HEK293T (cell line): ENCODE measurements at regions not wholly inside any gene's neighbourhood (a gene's known extent, or its start where the extent isn't known, plus 50 kb on each side); places are given as distances from the start of the nearest gene placed in this dataset.

Experiments used
- CTCF ChIA-PET: fragments of 350-600 bp; formaldehyde crosslinking; extraction: SDS; loops from one replicate; lab custom pipeline; 2021; ENCODE audit warnings: antibody characterized with exemption, inconsistent platforms; lab: Yijun Ruan, JAX
- POLR2A ChIA-PET: fragments of 350-600 bp; formaldehyde crosslinking; extraction: SDS; loops from one replicate; lab custom pipeline; 2020; ENCODE audit warnings: antibody characterized with exemption, inconsistent platforms; lab: Yijun Ruan, JAX
- DNase-seq: peaks from one replicate; pipeline ENCODE4 v3.0.0; 2012; ENCODE audit warnings: mixed read lengths; ENCODE audit errors: extremely low spot score
- ARNT ChIP-seq: fragments of 450-650 bp; IDR thresholded peaks from 2 replicates; pipeline ENCODE4 v1.6.1; 2017; ENCODE audit warnings: mild to moderate bottlenecking
- BHLHE40 ChIP-seq: fragments of 450-650 bp; IDR thresholded peaks from 2 replicates; pipeline ENCODE4 v1.6.1; 2016; ENCODE audit warnings: mild to moderate bottlenecking, moderate library complexity, borderline replicate concordance
- CTBP1 ChIP-seq: fragments of 450-650 bp; IDR thresholded peaks from 2 replicates; pipeline ENCODE4 v1.6.1; 2016; ENCODE audit warnings: borderline replicate concordance
- ELF4 ChIP-seq: fragments of 450-650 bp; IDR thresholded peaks from 2 replicates; pipeline ENCODE4 v1.6.1; 2017; ENCODE audit warnings: antibody characterized with exemption
- FOXA1 ChIP-seq: fragments of 450-650 bp; IDR thresholded peaks from 2 replicates; pipeline ENCODE4 v1.6.1; 2016; ENCODE audit warnings: mild to moderate bottlenecking
- FOXK2 ChIP-seq: fragments of 450-650 bp; IDR thresholded peaks from 2 replicates; pipeline ENCODE4 v1.6.1; 2016; ENCODE audit warnings: mild to moderate bottlenecking
- FOXM1 ChIP-seq: fragments of 450-650 bp; IDR thresholded peaks from 2 replicates; pipeline ENCODE4 v1.6.1; 2017; ENCODE audit warnings: mild to moderate bottlenecking, borderline replicate concordance
- HDGF ChIP-seq: fragments of 450-650 bp; IDR thresholded peaks from 2 replicates; pipeline ENCODE4 v1.6.1; 2017; ENCODE audit warnings: antibody characterized with exemption, borderline replicate concordance
- L3MBTL2 ChIP-seq: fragments of 450-650 bp; conservative IDR thresholded peaks from 2 replicates; pipeline ENCODE4 v1.6.1; 2016; ENCODE audit warnings: mild to moderate bottlenecking
- LEF1 ChIP-seq: fragments of 450-650 bp; IDR thresholded peaks from 2 replicates; pipeline ENCODE4 v1.6.1; 2017; ENCODE audit warnings: mild to moderate bottlenecking, borderline replicate concordance
- NFRKB ChIP-seq: fragments of 450-650 bp; IDR thresholded peaks from 2 replicates; pipeline ENCODE4 v1.6.1; 2016; ENCODE audit warnings: mild to moderate bottlenecking, moderate library complexity
- PKNOX1 ChIP-seq: fragments of 450-650 bp; IDR thresholded peaks from 2 replicates; pipeline ENCODE4 v1.6.1; 2016
- SP1 ChIP-seq: fragments of 450-650 bp; IDR thresholded peaks from 2 replicates; pipeline ENCODE4 v1.6.1; 2017
- SUZ12 ChIP-seq: fragments of 450-650 bp; IDR thresholded peaks from 2 replicates; pipeline ENCODE4 v1.6.1; 2016; ENCODE audit warnings: mild to moderate bottlenecking
- TARDBP ChIP-seq: fragments of 450-650 bp; IDR thresholded peaks from 2 replicates; pipeline ENCODE4 v1.6.1; 2016
- ZNF384 ChIP-seq: fragments of 450-650 bp; IDR thresholded peaks from 2 replicates; pipeline ENCODE4 v1.6.1; 2016

DNA sequence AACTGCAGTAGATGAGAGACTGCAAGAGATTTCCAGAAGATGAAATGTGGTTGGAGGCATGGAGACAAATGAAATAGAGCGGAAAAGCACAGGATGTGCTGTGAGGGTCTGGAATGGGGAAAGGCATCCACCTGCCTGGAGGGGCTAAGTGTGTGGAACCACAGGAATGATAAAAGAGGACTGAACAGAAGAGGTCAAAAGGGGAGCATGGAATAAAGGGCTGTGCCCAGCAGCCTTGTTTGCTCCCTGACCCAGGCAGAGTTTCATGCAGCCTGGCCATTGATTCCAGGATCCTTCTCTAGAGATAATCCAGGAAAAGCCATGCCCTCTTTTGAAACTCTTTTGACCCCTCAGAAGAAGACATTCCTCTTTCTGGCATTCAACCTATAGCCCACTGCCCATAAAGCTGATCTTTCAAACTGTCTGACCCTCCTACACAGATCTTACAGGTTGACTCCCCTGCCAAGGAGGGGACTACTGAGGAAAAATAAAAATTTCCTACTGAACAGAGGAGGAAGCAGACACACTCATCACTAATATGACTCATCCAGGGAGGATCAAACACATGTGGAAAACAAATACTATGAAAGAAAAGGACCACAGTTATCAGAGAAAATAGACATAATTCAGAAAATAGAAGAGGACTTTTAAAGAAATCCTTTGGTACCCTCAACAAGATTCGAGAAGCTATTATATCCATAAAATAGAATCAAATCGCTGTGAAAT is 273.5 kb upstream of the PCSK5 start:
- no peak for DNase-seq
- ChIA-PET POLR2A (no interaction called here), CTCF (no interaction called here)
- TF ChIP-seq TARDBP = no peak
- no peak for TF ChIP-seq NFRKB
- no peak for TF ChIP-seq SUZ12
- TF ChIP-seq BHLHE40 = no peak
- no peak for TF ChIP-seq L3MBTL2

- CTCF ChIA-PET = no interaction called here
- DNase-seq = no peak
- POLR2A ChIA-PET = no interaction called here
- no peak for TF ChIP-seq FOXK2
- TF ChIP-seq SP1 = no peak
- no peak for TF ChIP-seq SUZ12
- TF ChIP-seq L3MBTL2 = no peak
- TF ChIP-seq NFRKB = no peak
- no peak for TF ChIP-seq ARNT
- no peak for TF ChIP-seq ZNF384
- TF ChIP-seq FOXM1 = no peak
- no peak for TF ChIP-seq CTBP1
- no peak for TF ChIP-seq TARDBP
- TF ChIP-seq PKNOX1 = no peak
- TF ChIP-seq HDGF = no peak
- TF ChIP-seq FOXA1 = no peak
- TF ChIP-seq LEF1 = no peak
- TF ChIP-seq BHLHE40 = no peak
- no peak for TF ChIP-seq ELF4
These were observed 267.0 kb upstream of the PCSK5 start for GRCh38 chr9:75623462-75623861.

GRCh38 chr9:75624998-75625397 is 265.5 kb upstream of the PCSK5 start:
- TF ChIP-seq L3MBTL2 (no peak), LEF1 (no peak), BHLHE40 (no peak), ELF4 (no peak), HDGF (no peak), FOXM1 (no peak)
- DNase-seq = no peak
- CTCF ChIA-PET = no interaction called here
- POLR2A ChIA-PET = no interaction called here

GRCh38 chr9:75626860-75627259 is 263.6 kb upstream of the PCSK5 start:
- ChIA-PET CTCF (interaction anchor here (0.7 kb wide), 1 partner anchor 192 kb away, joined by 3 read pairs; no protein-coding TSS in a partner anchor), POLR2A (no interaction called here)
- TF ChIP-seq ZNF384 (no peak), SUZ12 (no peak), SP1 (no peak), FOXM1 (no peak), TARDBP (no peak), L3MBTL2 (no peak)
- no peak for DNase-seq

DNA sequence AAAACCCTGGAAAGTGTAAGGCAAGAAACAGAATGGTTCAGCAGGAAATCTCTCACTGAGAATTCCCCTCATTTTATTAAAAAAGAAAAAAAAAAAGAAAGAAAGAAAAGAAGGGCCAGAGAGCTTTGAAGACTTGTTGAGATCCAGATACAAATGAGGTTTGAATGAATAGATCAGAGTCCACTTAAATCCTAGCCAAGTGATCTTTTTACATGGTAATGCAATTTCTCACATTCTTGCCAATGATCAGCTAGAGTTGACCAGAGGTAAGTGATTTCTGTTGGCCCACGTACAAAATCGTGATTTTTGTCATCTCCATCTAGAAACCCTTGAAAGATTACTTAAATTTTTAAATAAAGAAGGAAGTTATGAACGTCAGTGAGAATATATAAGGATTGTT is 261.5 kb upstream of the PCSK5 start:
- DNase-seq = no peak
- TF ChIP-seq PKNOX1 = no peak
- no peak for TF ChIP-seq ELF4
- TF ChIP-seq BHLHE40 = no peak
- no peak for TF ChIP-seq SP1
- no peak for TF ChIP-seq FOXA1
- TF ChIP-seq NFRKB = no peak
- no peak for TF ChIP-seq HDGF
- TF ChIP-seq LEF1 = no peak
- ChIA-PET CTCF (no interaction called here), POLR2A (no interaction called here)

GRCh38 chr9:75633451-75634057 is 256.9 kb upstream of the PCSK5 start:
- TF ChIP-seq HDGF (no peak), FOXK2 (no peak), BHLHE40 (no peak), FOXA1 (no peak), TARDBP (no peak), SP1 (no peak), ARNT (no peak), NFRKB (no peak), SUZ12 (no peak), ELF4 (no peak), LEF1 (no peak), ZNF384 (no peak)
- CTCF ChIA-PET = interaction anchor here (0.6 kb wide), 1 partner anchor 111 kb away, joined by 3 read pairs; no protein-coding TSS in a partner anchor
- no peak for DNase-seq
- POLR2A ChIA-PET = no interaction called here

- POLR2A ChIA-PET = no interaction called here
- no peak for DNase-seq
- TF ChIP-seq SUZ12 (no peak), PKNOX1 (no peak), ARNT (no peak), NFRKB (no peak), HDGF (no peak), BHLHE40 (no peak), TARDBP (no peak), SP1 (no peak)
- CTCF ChIA-PET = no interaction called here
These were observed 253.9 kb upstream of the PCSK5 start for GRCh38 chr9:75636427-75637045.
